Skeletal muscle cell (primary cell): ENCODE measurements at regions not wholly inside any gene's neighbourhood (a gene's known extent, or its start where the extent isn't known, plus 50 kb on each side); places are given as distances from the start of the nearest gene placed in this dataset.
A peak's percentile ranks its signal among the peaks of the same experiment; 100 is the strongest.

ENCODE experiments used
- DNase-seq: peaks from one replicate; pipeline ENCODE4 v3.0.0-alpha.2; 2010; ENCODE audit warnings: low read depth
- H3K4me3 ChIP-seq: 2 replicates; pipeline ENCODE4 v1.5.1; 2011; ENCODE audit warnings: low read depth, mild to moderate bottlenecking, control low read depth, low read length, moderate library complexity

- DNase-seq, result peak; percentile 37
- H3K4me3 ChIP-seq, result no peak overlapping the region
These were observed 63.7 kb downstream of the SPCS3 start for GRCh38 chr4:176383273-176384077.

GRCh38 chr4:176385601-176386000 is 65.8 kb downstream of the SPCS3 start:
- no peak for DNase-seq
- no peak overlapping the region for H3K4me3 ChIP-seq

- DNase-seq, result peak; percentile 89
- no peak overlapping the region for H3K4me3 ChIP-seq
These were observed 67.8 kb downstream of the SPCS3 start for GRCh38 chr4:176387571-176387970.

- H3K4me3 ChIP-seq, result no peak overlapping the region
- DNase-seq, result no peak
These were observed 73.7 kb downstream of the SPCS3 start for GRCh38 chr4:176393306-176394013.

- no peak overlapping the region for H3K4me3 ChIP-seq
- peak; percentile 48 for DNase-seq
These were observed 81.2 kb downstream of the SPCS3 start for GRCh38 chr4:176400816-176401461.

GRCh38 chr4:176404621-176405020 is 84.9 kb downstream of the SPCS3 start:
- peak; percentile 52 for DNase-seq
- no peak overlapping the region for H3K4me3 ChIP-seq

GRCh38 chr4:176406297-176406696 is 86.5 kb downstream of the SPCS3 start:
- DNase-seq, result no peak
- H3K4me3 ChIP-seq, result no peak overlapping the region

- DNase-seq, result no peak
- no peak overlapping the region for H3K4me3 ChIP-seq
These were observed 87.0 kb downstream of the SPCS3 start for GRCh38 chr4:176406736-176407135.

GRCh38 chr4:176409627-176410026 is 89.9 kb downstream of the SPCS3 start:
- no peak for DNase-seq
- H3K4me3 ChIP-seq, result no peak overlapping the region

GRCh38 chr4:176413171-176413570 is 93.4 kb downstream of the SPCS3 start:
- DNase-seq, result no peak
- H3K4me3 ChIP-seq, result no peak overlapping the region

GRCh38 chr4:176422001-176422400 is 102.2 kb downstream of the SPCS3 start:
- DNase-seq, result no peak
- H3K4me3 ChIP-seq, result no peak overlapping the region

GRCh38 chr4:176422511-176422910 is 102.7 kb downstream of the SPCS3 start:
- DNase-seq, result no peak

GRCh38 chr4:176425035-176425434 is 105.3 kb downstream of the SPCS3 start:
- DNase-seq, result no peak
- no peak overlapping the region for H3K4me3 ChIP-seq

More at GRCh38 chr4:176422511-176422910, 102.7 kb downstream of the SPCS3 start:
- no peak overlapping the region for H3K4me3 ChIP-seq

- no peak for DNase-seq
- H3K4me3 ChIP-seq, result no peak overlapping the region
These were observed 113.2 kb downstream of the SPCS3 start for GRCh38 chr4:176432811-176433540.

GRCh38 chr4:176433983-176434382 is 114.2 kb downstream of the SPCS3 start:
- no peak overlapping the region for H3K4me3 ChIP-seq
- no peak for DNase-seq

- no peak for DNase-seq
These were observed 116.1 kb downstream of the SPCS3 start for GRCh38 chr4:176435901-176436292.

GRCh38 chr4:176436293-176436973 is 116.7 kb downstream of the SPCS3 start:
- H3K4me3 ChIP-seq, result no peak overlapping the region
- peak; percentile 60 for DNase-seq

More at GRCh38 chr4:176435901-176436292, 116.1 kb downstream of the SPCS3 start:
- no peak overlapping the region for H3K4me3 ChIP-seq

GRCh38 chr4:176437756-176438155 is 118.0 kb downstream of the SPCS3 start:
- no peak for DNase-seq
- H3K4me3 ChIP-seq, result no peak overlapping the region

- H3K4me3 ChIP-seq, result no peak overlapping the region
- no peak for DNase-seq
These were observed 118.6 kb downstream of the SPCS3 start for GRCh38 chr4:176438401-176438800.
